Gastrocnemius medialis (tissue), 4 donors: ENCODE measurements at regions not wholly inside any gene's neighbourhood (a gene's known extent, or its start where the extent isn't known, plus 50 kb on each side); places are given as distances from the start of the nearest gene placed in this dataset.
"Not testable (repeated sequence)": the region's sequence is repeated elsewhere in the genome, so short reads cannot be mapped to it uniquely, and the experiment has no call there.

Source experiments
- POLR2A ChIP-seq, 2 donors: fragments of 450-650 bp; IDR thresholded peaks; one replicate each; pipeline ENCODE4 v1.6.1; 2017; ENCODE audit warnings: antibody characterized with exemption in 2 of 2, mild to moderate bottlenecking in 2 of 2, moderate library complexity in 2 of 2
- TF ChIP-seq, protein P1 (sequence below), 5 experiments: fragments of 450-650 bp in 3 of 5; fragments of 200-600 bp in 2 of 5; sonication (generic) in 2 of 5; IDR thresholded peaks in 4 of 5; conservative IDR thresholded peaks in 1 of 5; 1 replicate in 4 of 5; 2 replicates in 1 of 5; pipeline ENCODE4 v1.5.1; 2016 to 2019; ENCODE audit warnings: antibody characterized with exemption in 5 of 5, mild to moderate bottlenecking in 3 of 5, moderate library complexity in 3 of 5

DNA sequence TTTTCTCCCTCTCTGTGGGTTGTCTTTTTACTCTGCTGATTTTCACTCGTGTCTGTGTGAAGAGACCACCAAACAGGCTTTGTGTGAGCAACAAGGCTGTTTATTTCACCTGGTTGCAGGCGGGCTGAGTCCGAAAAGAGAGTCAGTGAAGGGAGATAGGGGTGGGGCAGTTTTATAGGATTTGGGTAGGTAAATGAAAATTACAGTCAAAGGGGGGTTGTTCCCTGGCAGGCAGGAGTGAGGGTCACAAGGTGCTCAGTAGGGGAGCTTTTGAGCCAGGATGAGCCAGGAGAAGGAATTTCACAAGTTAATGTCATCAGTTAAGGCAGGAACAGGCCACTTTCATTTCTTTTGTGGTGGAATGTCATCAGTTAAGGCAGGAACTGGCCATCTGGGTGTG lies 729.6 kb downstream of the TRHDE start:
- TF ChIP-seq, protein P1, sequence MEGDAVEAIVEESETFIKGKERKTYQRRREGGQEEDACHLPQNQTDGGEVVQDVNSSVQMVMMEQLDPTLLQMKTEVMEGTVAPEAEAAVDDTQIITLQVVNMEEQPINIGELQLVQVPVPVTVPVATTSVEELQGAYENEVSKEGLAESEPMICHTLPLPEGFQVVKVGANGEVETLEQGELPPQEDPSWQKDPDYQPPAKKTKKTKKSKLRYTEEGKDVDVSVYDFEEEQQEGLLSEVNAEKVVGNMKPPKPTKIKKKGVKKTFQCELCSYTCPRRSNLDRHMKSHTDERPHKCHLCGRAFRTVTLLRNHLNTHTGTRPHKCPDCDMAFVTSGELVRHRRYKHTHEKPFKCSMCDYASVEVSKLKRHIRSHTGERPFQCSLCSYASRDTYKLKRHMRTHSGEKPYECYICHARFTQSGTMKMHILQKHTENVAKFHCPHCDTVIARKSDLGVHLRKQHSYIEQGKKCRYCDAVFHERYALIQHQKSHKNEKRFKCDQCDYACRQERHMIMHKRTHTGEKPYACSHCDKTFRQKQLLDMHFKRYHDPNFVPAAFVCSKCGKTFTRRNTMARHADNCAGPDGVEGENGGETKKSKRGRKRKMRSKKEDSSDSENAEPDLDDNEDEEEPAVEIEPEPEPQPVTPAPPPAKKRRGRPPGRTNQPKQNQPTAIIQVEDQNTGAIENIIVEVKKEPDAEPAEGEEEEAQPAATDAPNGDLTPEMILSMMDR (IDR thresholded peaks at IDR 0.05 in 4 of 5, conservative IDR thresholded peaks at IDR 0.05 in 1 of 5) = not testable (repeated sequence)
- not testable (repeated sequence) for TF ChIP-seq POLR2A (IDR thresholded peaks at IDR 0.05)
